ENCODE measurements at regions not wholly inside any gene's neighbourhood (a gene's known extent, or its start where the extent isn't known, plus 50 kb on each side); places are given as distances from the start of the nearest gene placed in this dataset.

- no peak overlapping the region for H3K4me3 Mint-ChIP-seq
- H3K27ac Mint-ChIP-seq: no peak overlapping the region
- no peak for DNase-seq
- ATAC-seq: no peak
- no peaks in the 10 kb centered on the region for H3K36me3 Mint-ChIP-seq (ENCODE audit: low read depth)
- no peaks in the 10 kb centered on the region for H3K9me3 Mint-ChIP-seq (ENCODE audit: insufficient read depth)
- POLR2A ChIA-PET: no interaction called here
- CTCF ChIA-PET: no interaction called here
- no peaks in the 10 kb centered on the region for H3K4me1 Mint-ChIP-seq (ENCODE audit: low read depth)
- H3K27me3 Mint-ChIP-seq (ENCODE audit: low read depth): no peaks in the 10 kb centered on the region
Observed at GRCh38 chr9:116015855-116016254, 137.7 kb upstream of the PAPPA start.

- H3K27ac Mint-ChIP-seq: no peak overlapping the region
- DNase-seq: no peak
- H3K9me3 Mint-ChIP-seq (ENCODE audit: insufficient read depth): no peaks in the 10 kb centered on the region
- ChIA-PET CTCF (no interaction called here), POLR2A (no interaction called here)
- H3K4me1 Mint-ChIP-seq (ENCODE audit: low read depth): no peaks in the 10 kb centered on the region
- no peaks in the 10 kb centered on the region for H3K27me3 Mint-ChIP-seq (ENCODE audit: low read depth)
- H3K36me3 Mint-ChIP-seq (ENCODE audit: low read depth): no peaks in the 10 kb centered on the region
- ATAC-seq: no peak
- H3K4me3 Mint-ChIP-seq: no peak overlapping the region
Observed at GRCh38 chr9:116020146-116020545, 133.4 kb upstream of the PAPPA start.

- no peak for ATAC-seq
- no peaks in the 10 kb centered on the region for H3K4me1 Mint-ChIP-seq (ENCODE audit: low read depth)
- no peak overlapping the region for H3K4me3 Mint-ChIP-seq
- no peak for DNase-seq
- H3K9me3 Mint-ChIP-seq (ENCODE audit: insufficient read depth): no peaks in the 10 kb centered on the region
- ChIA-PET POLR2A (no interaction called here), CTCF (no interaction called here)
- no peaks in the 10 kb centered on the region for H3K27me3 Mint-ChIP-seq (ENCODE audit: low read depth)
- H3K36me3 Mint-ChIP-seq (ENCODE audit: low read depth): no peaks in the 10 kb centered on the region
- no peak overlapping the region for H3K27ac Mint-ChIP-seq
Observed at GRCh38 chr9:116020801-116021200, 132.8 kb upstream of the PAPPA start.

- Mint-ChIP-seq H3K4me3 (no peak overlapping the region), H3K36me3 (ENCODE audit: low read depth) (no peaks in the 10 kb centered on the region), H3K9me3 (ENCODE audit: insufficient read depth) (peaks cover 3% of the 10 kb centered on the region), H3K27me3 (ENCODE audit: low read depth) (no peaks in the 10 kb centered on the region), H3K4me1 (ENCODE audit: low read depth) (no peaks in the 10 kb centered on the region), H3K27ac (no peak overlapping the region)
- POLR2A ChIA-PET: no interaction called here
- ATAC-seq (no peak), DNase-seq (no peak)
- CTCF ChIA-PET: no interaction called here
Observed at GRCh38 chr9:116027096-116027495, 126.5 kb upstream of the PAPPA start.

GRCh38 chr9:116027511-116027910 is 126.1 kb upstream of the PAPPA start:
- peaks cover 3% of the 10 kb centered on the region for H3K9me3 Mint-ChIP-seq (ENCODE audit: insufficient read depth)
- DNase-seq (no peak), ATAC-seq (no peak)
- H3K27ac Mint-ChIP-seq: no peak overlapping the region
- H3K4me3 Mint-ChIP-seq: no peak overlapping the region
- POLR2A ChIA-PET: no interaction called here
- CTCF ChIA-PET: no interaction called here
- no peaks in the 10 kb centered on the region for H3K27me3 Mint-ChIP-seq (ENCODE audit: low read depth)
- H3K4me1 Mint-ChIP-seq (ENCODE audit: low read depth): no peaks in the 10 kb centered on the region
- H3K36me3 Mint-ChIP-seq (ENCODE audit: low read depth): no peaks in the 10 kb centered on the region

- ChIA-PET POLR2A (no interaction called here), CTCF (no interaction called here)
- H3K9me3 Mint-ChIP-seq (ENCODE audit: insufficient read depth): peaks cover 3% of the 10 kb centered on the region
- H3K4me3 Mint-ChIP-seq: no peak overlapping the region
- no peaks in the 10 kb centered on the region for H3K27me3 Mint-ChIP-seq (ENCODE audit: low read depth)
- ATAC-seq (no peak), DNase-seq (no peak)
- H3K36me3 Mint-ChIP-seq (ENCODE audit: low read depth): no peaks in the 10 kb centered on the region
- H3K27ac Mint-ChIP-seq: no peak overlapping the region
- H3K4me1 Mint-ChIP-seq (ENCODE audit: low read depth): no peaks in the 10 kb centered on the region
Observed at GRCh38 chr9:116027951-116028350, 125.6 kb upstream of the PAPPA start.

- CTCF ChIA-PET: no interaction called here
Observed at GRCh38 chr9:116030517-116030916, 123.1 kb upstream of the PAPPA start.

GRCh38 chr9:116032683-116033440 is 120.7 kb upstream of the PAPPA start:
- H3K36me3 Mint-ChIP-seq (ENCODE audit: low read depth): no peaks in the 10 kb centered on the region
- CTCF ChIA-PET: no interaction called here
- ATAC-seq (no peak), DNase-seq (no peak)
- no peaks in the 10 kb centered on the region for H3K27me3 Mint-ChIP-seq (ENCODE audit: low read depth)
- POLR2A ChIA-PET: no interaction called here
- no peak overlapping the region for H3K27ac Mint-ChIP-seq
- H3K4me1 Mint-ChIP-seq (ENCODE audit: low read depth): no peaks in the 10 kb centered on the region
- H3K9me3 Mint-ChIP-seq (ENCODE audit: insufficient read depth): peaks cover 3% of the 10 kb centered on the region
- no peak overlapping the region for H3K4me3 Mint-ChIP-seq

More at GRCh38 chr9:116030517-116030916, 123.1 kb upstream of the PAPPA start:
- no peaks in the 10 kb centered on the region for H3K36me3 Mint-ChIP-seq (ENCODE audit: low read depth)
- peaks cover 3% of the 10 kb centered on the region for H3K9me3 Mint-ChIP-seq (ENCODE audit: insufficient read depth)
- no peak overlapping the region for H3K4me3 Mint-ChIP-seq
- ATAC-seq: no peak
- H3K27ac Mint-ChIP-seq: no peak overlapping the region
- POLR2A ChIA-PET: no interaction called here
- H3K27me3 Mint-ChIP-seq (ENCODE audit: low read depth): no peaks in the 10 kb centered on the region
- no peak for DNase-seq
- no peaks in the 10 kb centered on the region for H3K4me1 Mint-ChIP-seq (ENCODE audit: low read depth)

- CTCF ChIA-PET: no interaction called here
Observed at GRCh38 chr9:116039312-116039711, 114.3 kb upstream of the PAPPA start.

GRCh38 chr9:116039893-116040292 is 113.7 kb upstream of the PAPPA start:
- Mint-ChIP-seq H3K4me1 (ENCODE audit: low read depth) (no peaks in the 10 kb centered on the region), H3K27me3 (ENCODE audit: low read depth) (no peaks in the 10 kb centered on the region), H3K9me3 (ENCODE audit: insufficient read depth) (no peaks in the 10 kb centered on the region), H3K36me3 (ENCODE audit: low read depth) (no peaks in the 10 kb centered on the region), H3K4me3 (no peak overlapping the region), H3K27ac (no peak overlapping the region)
- no peak for ATAC-seq
- ChIA-PET POLR2A (no interaction called here), CTCF (no interaction called here)
- no peak for DNase-seq

More at GRCh38 chr9:116039312-116039711, 114.3 kb upstream of the PAPPA start:
- Mint-ChIP-seq H3K9me3 (ENCODE audit: insufficient read depth) (no peaks in the 10 kb centered on the region), H3K4me1 (ENCODE audit: low read depth) (no peaks in the 10 kb centered on the region), H3K4me3 (no peak overlapping the region), H3K27ac (no peak overlapping the region), H3K36me3 (ENCODE audit: low read depth) (no peaks in the 10 kb centered on the region), H3K27me3 (ENCODE audit: low read depth) (no peaks in the 10 kb centered on the region)
- POLR2A ChIA-PET: no interaction called here
- no peak for DNase-seq
- no peak for ATAC-seq

- DNase-seq (no peak), ATAC-seq (no peak)
- H3K27me3 Mint-ChIP-seq (ENCODE audit: low read depth): no peaks in the 10 kb centered on the region
- no peak overlapping the region for H3K4me3 Mint-ChIP-seq
- no peak overlapping the region for H3K27ac Mint-ChIP-seq
- peaks cover 6% of the 10 kb centered on the region for H3K9me3 Mint-ChIP-seq (ENCODE audit: insufficient read depth)
- CTCF ChIA-PET: no interaction called here
- POLR2A ChIA-PET: no interaction called here
- H3K4me1 Mint-ChIP-seq (ENCODE audit: low read depth): no peaks in the 10 kb centered on the region
- no peaks in the 10 kb centered on the region for H3K36me3 Mint-ChIP-seq (ENCODE audit: low read depth)
Observed at GRCh38 chr9:116042321-116042720, 111.3 kb upstream of the PAPPA start.

- H3K27me3 Mint-ChIP-seq (ENCODE audit: low read depth): no peaks in the 10 kb centered on the region
- DNase-seq (no peak), ATAC-seq (no peak)
- ChIA-PET CTCF (no interaction called here), POLR2A (no interaction called here)
- no peaks in the 10 kb centered on the region for H3K36me3 Mint-ChIP-seq (ENCODE audit: low read depth)
- H3K4me1 Mint-ChIP-seq (ENCODE audit: low read depth): no peaks in the 10 kb centered on the region
- H3K9me3 Mint-ChIP-seq (ENCODE audit: insufficient read depth): peaks cover 6% of the 10 kb centered on the region
- H3K27ac Mint-ChIP-seq: no peak overlapping the region
- H3K4me3 Mint-ChIP-seq: no peak overlapping the region
Observed at GRCh38 chr9:116045083-116045482, 108.5 kb upstream of the PAPPA start.

- ATAC-seq (no peak), DNase-seq (no peak)
- ChIA-PET POLR2A (no interaction called here), CTCF (no interaction called here)
- H3K9me3 Mint-ChIP-seq (ENCODE audit: insufficient read depth): peaks cover 6% of the 10 kb centered on the region
- H3K27ac Mint-ChIP-seq: no peak overlapping the region
- H3K27me3 Mint-ChIP-seq (ENCODE audit: low read depth): no peaks in the 10 kb centered on the region
- H3K36me3 Mint-ChIP-seq (ENCODE audit: low read depth): no peaks in the 10 kb centered on the region
- H3K4me3 Mint-ChIP-seq: no peak overlapping the region
- no peaks in the 10 kb centered on the region for H3K4me1 Mint-ChIP-seq (ENCODE audit: low read depth)
Observed at GRCh38 chr9:116048081-116048480, 105.5 kb upstream of the PAPPA start.
